Thyroid gland (tissue), 4 donors: ENCODE measurements at regions not wholly inside any gene's neighbourhood (a gene's known extent, or its start where the extent isn't known, plus 50 kb on each side); places are given as distances from the start of the nearest gene placed in this dataset.

Experiments used
- CTCF ChIP-seq, 6 experiments: fragments of 200-600 bp in 3 of 6; fragments of 450-650 bp in 3 of 6; sonication (generic) in 3 of 6; IDR thresholded peaks; one replicate each; pipeline ENCODE4 v1.5.1; 2016 to 2019; ENCODE audit warnings: antibody characterized with exemption in 6 of 6, mild to moderate bottlenecking in 2 of 6, inconsistent platforms in 1 of 6, moderate library complexity in 1 of 6
- POLR2A ChIP-seq, 2 donors: fragments of 450-650 bp; IDR thresholded peaks; one replicate each; pipeline ENCODE4 v1.6.1; 2017; ENCODE audit warnings: antibody characterized with exemption in 2 of 2, mild to moderate bottlenecking in 2 of 2, moderate library complexity in 1 of 2

- TF ChIP-seq POLR2A (IDR thresholded peaks at IDR 0.05) (no peak), CTCF (IDR thresholded peaks at IDR 0.05) (no peak)
Observed at GRCh38 chr16:50915120-50915519, 173.2 kb downstream of the CYLD start.
